NCI-H82 treated with DMSO at 0.1 percent for 48 hours (cell line): ENCODE measurements at regions not wholly inside any gene's neighbourhood (a gene's known extent, or its start where the extent isn't known, plus 50 kb on each side); places are given as distances from the start of the nearest gene placed in this dataset.
"Not testable (repeated sequence)": the region's sequence is repeated elsewhere in the genome, so short reads cannot be mapped to it uniquely, and the experiment has no call there.

Experiments used
- DNase-seq: peaks from one replicate; lab custom pipeline; 2025; ENCODE audit not compliant: unreplicated experiment; lab: John Stamatoyannopoulos, UW

GRCh38 chr17:19470530-19471261 lies 59.7 kb downstream of the RNF112 start:
- peak; percentile 91 for DNase-seq

- DNase-seq, result not testable (repeated sequence)
Measured at GRCh38 chr17:19474405-19474804, 59.2 kb upstream of the SLC47A1 start.

GRCh38 chr17:19475800-19476199 lies 57.9 kb upstream of the SLC47A1 start:
- DNase-seq, result not testable (repeated sequence)

DNA sequence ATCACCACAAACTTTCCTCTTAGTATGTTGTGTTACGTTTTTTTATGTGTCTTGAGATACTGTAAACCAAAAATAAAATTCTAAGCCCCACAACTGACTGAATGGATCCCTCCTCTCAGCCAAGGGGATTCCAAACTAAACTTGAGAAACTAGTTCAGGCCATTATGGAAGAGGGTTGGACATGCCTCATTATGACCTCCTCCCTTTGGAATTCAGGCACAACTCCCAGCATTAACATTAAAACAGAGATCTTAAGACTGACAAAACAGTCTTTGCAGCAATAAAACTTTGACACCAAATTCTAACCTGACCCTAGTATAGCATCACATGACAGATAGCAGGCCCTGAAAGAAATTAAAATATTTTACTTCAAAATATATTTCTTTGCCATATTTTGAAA lies 51.1 kb upstream of the SLC47A1 start:
- no peak for DNase-seq
